ENCODE measurements at regions not wholly inside any gene's neighbourhood (a gene's known extent, or its start where the extent isn't known, plus 50 kb on each side); places are given as distances from the start of the nearest gene placed in this dataset.

GRCh38 chr6:94401311-94401710 is 982.0 kb upstream of the EPHA7 start:
- TF ChIP-seq SIN3A (IDR thresholded peaks at IDR 0.05; ENCODE audit: borderline replicate concordance, insufficient read depth, low read length) (no peak), TAF1 (IDR thresholded peaks at IDR 0.05; ENCODE audit: borderline replicate concordance, insufficient read depth, low read length) (no peak)

GRCh38 chr6:94394822-94395221 is 975.5 kb upstream of the EPHA7 start:
- no peak for TF ChIP-seq FOXP2 (optimal IDR thresholded peaks at IDR 0.05; ENCODE audit: borderline replicate concordance, extremely low read depth, extremely low read length, insufficient read depth)
- no peak for TF ChIP-seq POLR2AphosphoS5 (IDR thresholded peaks at IDR 0.05; ENCODE audit: low read depth, low read length)
- TF ChIP-seq REST (IDR thresholded peaks at IDR 0.05; ENCODE audit: insufficient read depth in 1 of 2, low read depth in 2 of 2, low read length in 2 of 2) = no peak

GRCh38 chr6:94389218-94389617 is 969.9 kb upstream of the EPHA7 start:
- TF ChIP-seq TAF1 (IDR thresholded peaks at IDR 0.05; ENCODE audit: borderline replicate concordance, insufficient read depth, low read length) = no peak
- no peak for TF ChIP-seq REST (IDR thresholded peaks at IDR 0.05; ENCODE audit: insufficient read depth in 1 of 2, low read depth in 2 of 2, low read length in 2 of 2)
- TF ChIP-seq SIN3A (IDR thresholded peaks at IDR 0.05; ENCODE audit: borderline replicate concordance, insufficient read depth, low read length) = no peak
- no peak for TF ChIP-seq FOXP2 (optimal IDR thresholded peaks at IDR 0.05; ENCODE audit: borderline replicate concordance, extremely low read depth, extremely low read length, insufficient read depth)
- no peak for TF ChIP-seq POLR2AphosphoS5 (IDR thresholded peaks at IDR 0.05; ENCODE audit: low read depth, low read length)

- TF ChIP-seq TAF1 (IDR thresholded peaks at IDR 0.05; ENCODE audit: borderline replicate concordance, insufficient read depth, low read length) = no peak
- no peak for TF ChIP-seq REST (IDR thresholded peaks at IDR 0.05; ENCODE audit: insufficient read depth in 1 of 2, low read depth in 2 of 2, low read length in 2 of 2)
- TF ChIP-seq POLR2AphosphoS5 (IDR thresholded peaks at IDR 0.05; ENCODE audit: low read depth, low read length) = no peak
- no peak for TF ChIP-seq SIN3A (IDR thresholded peaks at IDR 0.05; ENCODE audit: borderline replicate concordance, insufficient read depth, low read length)
- TF ChIP-seq FOXP2 (optimal IDR thresholded peaks at IDR 0.05; ENCODE audit: borderline replicate concordance, extremely low read depth, extremely low read length, insufficient read depth) = no peak
These were observed 958.5 kb upstream of the EPHA7 start for GRCh38 chr6:94377835-94378234.

GRCh38 chr6:94376876-94377275 is 957.5 kb upstream of the EPHA7 start:
- no peak for TF ChIP-seq FOXP2 (optimal IDR thresholded peaks at IDR 0.05; ENCODE audit: borderline replicate concordance, extremely low read depth, extremely low read length, insufficient read depth)
- no peak for TF ChIP-seq SIN3A (IDR thresholded peaks at IDR 0.05; ENCODE audit: borderline replicate concordance, insufficient read depth, low read length)
- no peak for TF ChIP-seq TAF1 (IDR thresholded peaks at IDR 0.05; ENCODE audit: borderline replicate concordance, insufficient read depth, low read length)
- TF ChIP-seq POLR2AphosphoS5 (IDR thresholded peaks at IDR 0.05; ENCODE audit: low read depth, low read length) = no peak
- no peak for TF ChIP-seq REST (IDR thresholded peaks at IDR 0.05; ENCODE audit: insufficient read depth in 1 of 2, low read depth in 2 of 2, low read length in 2 of 2)

All from PFSK-1 (cell line).